Thoracic aorta (tissue), 2 donors: ENCODE measurements at regions not wholly inside any gene's neighbourhood (a gene's known extent, or its start where the extent isn't known, plus 50 kb on each side); places are given as distances from the start of the nearest gene placed in this dataset.

ENCODE experiments used
- ATAC-seq: fragments of 150-250 bp; one replicate; pipeline ENCODE4 v1.8.0; 2017; ENCODE audit warnings: low read depth; ENCODE audit not compliant: insufficient number of reproducible peaks, low FRiP score
- DNase-seq: peaks from one replicate; pipeline ENCODE4 v3.0.0-alpha.2; 2020; ENCODE audit warnings: low spot score
- H3K27ac ChIP-seq, 2 donors: fragments of 200-600 bp; sonication (generic); 1 replicate in 1 of 2; 2 replicates in 1 of 2; pipeline ENCODE4 v1.5.1; 2016; ENCODE audit warnings: mild to moderate bottlenecking in 2 of 2, moderate library complexity in 2 of 2
- H3K27me3 ChIP-seq: fragments of 200-600 bp; sonication (generic); replicated peaks from 2 replicates; pipeline ENCODE4 v1.6.0; 2016; ENCODE audit warnings: mild to moderate bottlenecking; ENCODE audit not compliant: insufficient read depth
- H3K36me3 ChIP-seq: fragments of 200-600 bp; sonication (generic); one replicate; pipeline ENCODE4 v1.5.1; 2016
- H3K4me1 ChIP-seq, 2 donors: fragments of 200-600 bp; sonication (generic); 1 replicate in 1 of 2; 2 replicates in 1 of 2; pipeline versions ENCODE4 v1.5.1 to v1.6.0; 2016; ENCODE audit warnings: low read depth in 2 of 2, mild to moderate bottlenecking in 1 of 2; ENCODE audit not compliant: control insufficient read depth in 1 of 2
- H3K4me3 ChIP-seq: fragments of 200-600 bp; sonication (generic); 2 replicates; pipeline ENCODE4 v1.5.1; 2016; ENCODE audit warnings: mild to moderate bottlenecking
- H3K9me3 ChIP-seq: fragments of 200-600 bp; sonication (generic); 2 replicates; pipeline ENCODE4 v1.5.1; 2016
- TF ChIP-seq, protein P1 (sequence below): fragments of 200-600 bp; sonication (generic); IDR thresholded peaks from one replicate; pipeline ENCODE4 v1.5.1; 2019; ENCODE audit warnings: antibody characterized with exemption

DNA sequence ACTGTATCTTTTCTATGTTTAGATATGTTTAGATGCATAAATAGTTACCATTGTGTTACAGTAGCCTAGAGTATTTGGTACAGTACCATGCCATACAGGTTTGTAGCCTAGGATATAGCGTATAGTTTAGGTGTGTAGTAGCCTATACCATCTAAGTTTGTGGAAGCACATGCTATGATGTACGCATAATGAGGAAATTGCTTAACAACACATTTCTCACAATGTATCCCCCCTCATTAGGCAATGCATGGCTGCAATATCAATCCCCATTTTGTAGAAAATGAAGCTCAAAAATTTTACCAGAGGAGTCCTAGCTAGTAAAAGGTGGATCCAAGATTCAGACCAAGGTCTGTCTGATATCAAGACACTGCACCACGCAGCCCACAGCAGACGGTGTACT, 376.4 kb upstream of the NFE2L3 start:
- no peak overlapping the region for H3K27ac ChIP-seq
- H3K4me3 ChIP-seq: no peak overlapping the region
- no peaks in the 10 kb centered on the region for H3K9me3 ChIP-seq
- H3K27me3 ChIP-seq: no peaks in the 10 kb centered on the region
- TF ChIP-seq, protein P1, sequence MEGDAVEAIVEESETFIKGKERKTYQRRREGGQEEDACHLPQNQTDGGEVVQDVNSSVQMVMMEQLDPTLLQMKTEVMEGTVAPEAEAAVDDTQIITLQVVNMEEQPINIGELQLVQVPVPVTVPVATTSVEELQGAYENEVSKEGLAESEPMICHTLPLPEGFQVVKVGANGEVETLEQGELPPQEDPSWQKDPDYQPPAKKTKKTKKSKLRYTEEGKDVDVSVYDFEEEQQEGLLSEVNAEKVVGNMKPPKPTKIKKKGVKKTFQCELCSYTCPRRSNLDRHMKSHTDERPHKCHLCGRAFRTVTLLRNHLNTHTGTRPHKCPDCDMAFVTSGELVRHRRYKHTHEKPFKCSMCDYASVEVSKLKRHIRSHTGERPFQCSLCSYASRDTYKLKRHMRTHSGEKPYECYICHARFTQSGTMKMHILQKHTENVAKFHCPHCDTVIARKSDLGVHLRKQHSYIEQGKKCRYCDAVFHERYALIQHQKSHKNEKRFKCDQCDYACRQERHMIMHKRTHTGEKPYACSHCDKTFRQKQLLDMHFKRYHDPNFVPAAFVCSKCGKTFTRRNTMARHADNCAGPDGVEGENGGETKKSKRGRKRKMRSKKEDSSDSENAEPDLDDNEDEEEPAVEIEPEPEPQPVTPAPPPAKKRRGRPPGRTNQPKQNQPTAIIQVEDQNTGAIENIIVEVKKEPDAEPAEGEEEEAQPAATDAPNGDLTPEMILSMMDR: no peak
- DNase-seq (no peak), ATAC-seq (no peak)
- no peaks in the 10 kb centered on the region for H3K36me3 ChIP-seq
- H3K4me1 ChIP-seq: peaks cover 6 to 23% of the 10 kb centered on the region in 2 donors

DNA sequence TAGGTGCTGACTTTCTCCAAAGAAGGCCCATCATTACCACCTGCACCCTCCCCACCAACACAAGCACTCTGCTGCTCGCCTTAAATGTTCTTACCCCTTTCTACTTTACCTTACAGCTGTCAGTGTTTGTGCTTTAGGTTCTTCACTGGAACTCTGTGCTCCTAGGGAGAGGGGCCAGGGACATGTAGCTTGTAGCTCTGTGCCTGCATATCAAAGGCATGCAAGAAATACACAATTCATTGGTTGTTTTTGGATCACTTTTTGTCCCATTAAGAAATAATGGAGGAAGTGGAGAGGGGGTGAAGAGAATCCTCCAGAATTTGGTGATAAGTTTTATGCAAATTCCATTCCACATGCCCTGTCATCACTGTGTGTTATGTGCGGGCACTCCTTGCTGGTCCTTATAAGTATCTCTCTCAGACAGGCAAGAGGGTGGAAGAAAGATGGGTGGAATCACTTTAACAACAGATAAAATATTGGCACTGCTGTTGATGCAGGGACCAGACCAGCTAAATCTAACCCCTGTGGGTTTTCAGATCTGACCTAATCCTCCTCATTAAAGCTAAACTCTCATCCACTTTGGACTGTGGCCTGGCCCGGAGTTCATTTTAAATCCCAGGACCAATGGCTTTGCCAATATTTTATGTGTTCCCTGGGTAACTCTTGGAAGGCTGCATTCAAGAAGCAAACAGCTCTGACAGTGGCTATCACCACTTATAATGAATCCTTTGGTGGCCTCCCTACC, 375.8 kb upstream of the NFE2L3 start:
- ATAC-seq (no peak), DNase-seq (no peak)
- Histone ChIP-seq H3K27ac (no peak overlapping the region), H3K9me3 (no peaks in the 10 kb centered on the region), H3K4me1 (peaks cover 4 to 17% of the 10 kb centered on the region in 2 donors), H3K4me3 (no peak overlapping the region), H3K27me3 (no peaks in the 10 kb centered on the region), H3K36me3 (no peaks in the 10 kb centered on the region)
- TF ChIP-seq, protein P1: no peak

DNA sequence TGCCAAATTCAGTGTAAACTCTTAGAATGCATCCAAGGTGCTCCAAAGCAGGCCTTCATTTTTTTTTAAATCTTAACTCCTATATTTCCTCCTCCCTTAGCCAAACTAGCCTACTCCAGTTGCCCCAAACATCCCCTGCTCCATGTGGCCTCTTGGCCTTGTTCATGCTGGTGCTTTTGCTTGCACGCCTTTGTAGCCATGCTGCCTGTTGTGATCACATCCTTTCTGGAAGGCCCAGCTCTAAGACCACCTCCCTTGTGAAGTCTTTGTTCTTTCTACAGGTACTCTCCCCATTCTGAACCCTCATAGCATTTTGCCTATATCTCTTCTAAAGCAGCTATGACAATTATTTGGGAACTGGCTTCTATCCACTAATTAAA, 375.3 kb upstream of the NFE2L3 start:
- no peak overlapping the region for H3K27ac ChIP-seq
- H3K4me1 ChIP-seq: peaks cover 4 to 16% of the 10 kb centered on the region in 2 donors
- no peaks in the 10 kb centered on the region for H3K36me3 ChIP-seq
- TF ChIP-seq, protein P1: no peak
- DNase-seq (no peak), ATAC-seq (no peak)
- H3K9me3 ChIP-seq: no peaks in the 10 kb centered on the region
- H3K4me3 ChIP-seq: no peak overlapping the region
- H3K27me3 ChIP-seq: no peaks in the 10 kb centered on the region

DNA sequence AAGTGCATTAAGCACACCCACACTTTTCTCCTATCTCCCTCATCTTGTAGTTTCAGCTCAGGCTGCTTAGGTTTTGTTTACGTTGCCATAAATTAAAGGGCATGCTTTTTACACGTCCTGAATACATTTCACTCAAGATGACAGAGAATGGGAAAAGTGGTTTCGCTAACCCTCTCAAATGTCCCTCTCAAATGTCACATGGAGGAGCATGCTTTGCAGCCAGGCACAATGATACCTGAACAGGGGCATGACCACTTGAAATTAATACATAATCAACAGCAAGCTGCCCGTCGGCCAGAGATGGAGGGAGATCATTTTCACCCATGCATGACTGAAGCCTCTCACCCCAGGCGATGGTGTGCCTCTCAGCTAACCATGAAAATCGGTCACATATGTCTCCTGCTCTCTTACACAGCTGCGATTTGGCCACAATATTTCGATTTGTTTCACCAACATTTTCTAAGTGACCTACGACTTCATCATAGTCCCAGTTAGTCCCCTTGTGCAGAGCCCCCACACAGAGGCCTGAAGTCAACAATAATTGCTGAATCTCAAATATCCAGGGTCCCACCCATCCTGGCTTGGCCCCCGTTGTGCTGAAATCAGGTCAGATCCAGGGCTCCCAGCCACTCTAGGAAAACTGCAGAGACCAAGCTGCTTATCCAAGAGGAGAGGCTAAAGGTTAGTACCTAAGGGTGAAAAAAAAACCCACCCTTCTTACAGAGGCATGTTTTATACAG, 373.9 kb upstream of the NFE2L3 start:
- Histone ChIP-seq H3K4me3 (no peak overlapping the region), H3K9me3 (no peaks in the 10 kb centered on the region), H3K27ac (no peak overlapping the region), H3K4me1 (peaks cover 4 to 16% of the 10 kb centered on the region in 2 donors), H3K27me3 (no peaks in the 10 kb centered on the region), H3K36me3 (no peaks in the 10 kb centered on the region)
- TF ChIP-seq, protein P1: no peak
- no peak for ATAC-seq
- no peak for DNase-seq

DNA sequence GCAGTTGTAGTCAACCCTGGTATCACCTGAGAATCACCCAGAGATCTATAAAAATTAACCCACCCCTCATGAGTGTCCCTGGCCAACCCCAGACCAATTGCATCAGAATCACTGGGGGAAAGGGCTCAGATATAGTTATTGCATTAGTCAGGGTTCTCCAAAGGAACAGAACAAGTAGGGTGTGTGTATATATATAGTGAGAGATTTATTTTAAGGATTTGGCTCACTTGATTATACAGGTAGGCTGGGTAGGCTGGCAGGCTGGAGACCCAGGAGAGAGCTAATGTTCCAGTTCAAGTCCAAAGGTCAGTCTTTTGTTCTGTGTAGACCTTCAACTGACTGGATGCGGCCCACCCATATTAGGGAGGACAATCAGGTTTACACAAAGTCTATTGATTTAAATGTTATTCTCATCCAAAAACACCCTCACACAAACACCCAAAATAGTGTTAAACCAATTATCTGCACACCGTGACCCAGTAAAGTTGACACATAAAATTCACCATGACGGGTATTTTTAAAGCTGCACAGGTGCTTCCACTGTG, 372.9 kb upstream of the NFE2L3 start:
- no peak overlapping the region for H3K27ac ChIP-seq
- no peaks in the 10 kb centered on the region for H3K36me3 ChIP-seq
- no peak for DNase-seq
- H3K27me3 ChIP-seq: no peaks in the 10 kb centered on the region
- H3K9me3 ChIP-seq: no peaks in the 10 kb centered on the region
- no peak for ATAC-seq
- H3K4me3 ChIP-seq: no peak overlapping the region
- peaks cover 4 to 16% of the 10 kb centered on the region in 2 donors for H3K4me1 ChIP-seq
- TF ChIP-seq, protein P1: no peak
